Prostate gland (tissue), 2 donors: ENCODE measurements at regions not wholly inside any gene's neighbourhood (a gene's known extent, or its start where the extent isn't known, plus 50 kb on each side); places are given as distances from the start of the nearest gene placed in this dataset.

Experiments
- POLR2A ChIP-seq: fragments of 450-650 bp; IDR thresholded peaks from one replicate; pipeline ENCODE4 v1.6.1; 2016; ENCODE audit warnings: antibody characterized with exemption, mild to moderate bottlenecking
- POLR2AphosphoS5 ChIP-seq: sonication (generic); formaldehyde crosslinking; IDR thresholded peaks from one replicate; pipeline ENCODE4 v1.6.1; 2017; ENCODE audit warnings: antibody characterized with exemption
- TF ChIP-seq, protein P1 (sequence below), 4 experiments: fragments of 200-600 bp in 2 of 4; fragments of 450-650 bp in 2 of 4; sonication (generic) in 2 of 4; IDR thresholded peaks; 1 replicate in 3 of 4; 2 replicates in 1 of 4; pipeline ENCODE4 v1.5.1; 2016 to 2019; ENCODE audit warnings: antibody characterized with exemption in 4 of 4, mild to moderate bottlenecking in 2 of 4, moderate library complexity in 2 of 4

DNA sequence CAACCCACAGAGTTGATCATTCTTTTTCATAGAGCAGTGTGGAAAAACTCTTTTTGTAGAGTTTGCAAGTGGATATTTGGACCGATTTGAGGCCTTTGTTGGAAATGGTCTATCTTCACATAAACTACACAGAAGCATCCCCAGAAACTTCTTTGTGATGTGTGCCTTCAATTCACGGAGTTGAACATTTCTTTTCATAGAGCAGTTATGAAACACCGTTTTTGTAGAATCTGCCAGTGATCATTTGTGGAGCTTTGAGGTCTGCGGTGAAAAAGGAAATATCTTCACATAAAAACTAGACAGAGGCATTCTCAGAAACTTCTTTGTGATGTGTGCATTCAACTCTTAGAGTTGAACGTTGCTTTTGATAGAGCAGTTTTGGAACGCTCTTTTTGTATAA lies 618.4 kb upstream of the ZNF337 start:
- no peak for TF ChIP-seq POLR2AphosphoS5
- TF ChIP-seq, protein P1, sequence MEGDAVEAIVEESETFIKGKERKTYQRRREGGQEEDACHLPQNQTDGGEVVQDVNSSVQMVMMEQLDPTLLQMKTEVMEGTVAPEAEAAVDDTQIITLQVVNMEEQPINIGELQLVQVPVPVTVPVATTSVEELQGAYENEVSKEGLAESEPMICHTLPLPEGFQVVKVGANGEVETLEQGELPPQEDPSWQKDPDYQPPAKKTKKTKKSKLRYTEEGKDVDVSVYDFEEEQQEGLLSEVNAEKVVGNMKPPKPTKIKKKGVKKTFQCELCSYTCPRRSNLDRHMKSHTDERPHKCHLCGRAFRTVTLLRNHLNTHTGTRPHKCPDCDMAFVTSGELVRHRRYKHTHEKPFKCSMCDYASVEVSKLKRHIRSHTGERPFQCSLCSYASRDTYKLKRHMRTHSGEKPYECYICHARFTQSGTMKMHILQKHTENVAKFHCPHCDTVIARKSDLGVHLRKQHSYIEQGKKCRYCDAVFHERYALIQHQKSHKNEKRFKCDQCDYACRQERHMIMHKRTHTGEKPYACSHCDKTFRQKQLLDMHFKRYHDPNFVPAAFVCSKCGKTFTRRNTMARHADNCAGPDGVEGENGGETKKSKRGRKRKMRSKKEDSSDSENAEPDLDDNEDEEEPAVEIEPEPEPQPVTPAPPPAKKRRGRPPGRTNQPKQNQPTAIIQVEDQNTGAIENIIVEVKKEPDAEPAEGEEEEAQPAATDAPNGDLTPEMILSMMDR (IDR thresholded peaks at IDR 0.05): no peak
- no peak for TF ChIP-seq POLR2A
